SH-SY5Y (cell line): ENCODE measurements at regions not wholly inside any gene's neighbourhood (a gene's known extent, or its start where the extent isn't known, plus 50 kb on each side); places are given as distances from the start of the nearest gene placed in this dataset.

Experiments used
- GATA2 ChIP-seq: IDR thresholded peaks from 2 replicates; pipeline ENCODE4 v1.6.1; 2011; ENCODE audit warnings: mild to moderate bottlenecking, low read depth, low read length
- GATA3 ChIP-seq: IDR thresholded peaks from 2 replicates; pipeline ENCODE4 v1.6.1; 2011; ENCODE audit warnings: low read depth, mild to moderate bottlenecking, low read length, moderate library complexity

DNA sequence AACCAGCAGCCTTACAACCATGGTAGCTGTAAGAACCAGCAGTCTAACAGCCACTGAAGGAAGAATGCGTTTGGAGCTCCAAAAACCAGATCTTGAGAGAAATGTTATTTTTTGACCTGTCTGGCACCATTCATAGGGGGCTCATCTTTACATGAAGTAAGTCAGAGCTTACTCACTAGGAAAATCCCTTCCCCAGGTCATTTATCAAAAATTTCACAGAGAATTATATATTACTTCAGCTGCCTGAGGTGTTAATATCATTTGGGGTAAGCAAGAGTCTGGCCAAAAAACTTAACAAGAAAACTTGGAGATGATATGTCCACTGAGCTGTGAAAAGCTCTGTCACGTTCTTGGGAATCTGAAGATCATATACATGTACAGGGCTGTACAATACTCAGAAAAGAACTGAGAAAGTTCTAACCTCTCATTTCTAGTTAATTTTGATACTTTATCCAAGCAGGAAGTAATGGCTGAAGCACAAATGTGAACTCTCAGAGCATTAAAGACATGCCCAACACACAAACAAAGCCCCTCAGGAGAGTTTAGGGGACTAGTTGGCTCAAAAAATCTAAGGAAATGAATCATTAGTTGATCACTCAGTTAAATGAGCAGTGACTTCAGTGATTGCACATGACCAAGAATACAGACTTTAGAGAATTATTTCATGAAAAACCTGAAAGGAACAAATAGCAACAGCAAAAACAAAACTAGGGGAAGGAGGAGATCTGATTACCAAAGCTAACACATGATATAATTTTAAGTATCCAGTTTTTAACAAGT lies 681.1 kb downstream of the LTN1 start:
- TF ChIP-seq GATA2 (no peak), GATA3 (no peak)
